NCI-H128 (cell line): ENCODE measurements at regions not wholly inside any gene's neighbourhood (a gene's known extent, or its start where the extent isn't known, plus 50 kb on each side); places are given as distances from the start of the nearest gene placed in this dataset.
"Not testable (repeated sequence)": the region's sequence is repeated elsewhere in the genome, so short reads cannot be mapped to it uniquely, and the experiment has no call there.

ENCODE experiments used
- DNase-seq: peaks from one replicate; lab custom pipeline; 2025; ENCODE audit not compliant: unreplicated experiment; lab: John Stamatoyannopoulos, UW

- DNase-seq, result no peak
Observed at GRCh38 chr12:67758521-67758920, 110.0 kb downstream of the DYRK2 start.

- no peak for DNase-seq
Observed at GRCh38 chr12:67759829-67760228, 111.3 kb downstream of the DYRK2 start.

GRCh38 chr12:67760586-67761275 is 112.2 kb downstream of the DYRK2 start:
- DNase-seq, result no peak

GRCh38 chr12:67761566-67761965 is 113.0 kb downstream of the DYRK2 start:
- DNase-seq, result no peak

- DNase-seq, result no peak
Observed at GRCh38 chr12:67764055-67764454, 115.5 kb downstream of the DYRK2 start.

- DNase-seq, result no peak
Observed at GRCh38 chr12:67764946-67765619, 116.5 kb downstream of the DYRK2 start.

- DNase-seq, result no peak
Observed at GRCh38 chr12:67765776-67766766, 117.5 kb downstream of the DYRK2 start.

GRCh38 chr12:67772267-67773169 is 124.0 kb downstream of the DYRK2 start:
- DNase-seq, result no peak

GRCh38 chr12:67773896-67774295 is 125.4 kb downstream of the DYRK2 start:
- no peak for DNase-seq

GRCh38 chr12:67774983-67775587 is 126.5 kb downstream of the DYRK2 start:
- DNase-seq, result no peak

- no peak for DNase-seq
Observed at GRCh38 chr12:67780580-67781084, 132.1 kb downstream of the DYRK2 start.

- DNase-seq, result no peak
Observed at GRCh38 chr12:67782573-67782972, 134.0 kb downstream of the DYRK2 start.

- no peak for DNase-seq
Observed at GRCh38 chr12:67783393-67783792, 134.8 kb downstream of the DYRK2 start.

- no peak for DNase-seq
Observed at GRCh38 chr12:67784831-67785230, 136.3 kb downstream of the DYRK2 start.

- no peak for DNase-seq
Observed at GRCh38 chr12:67786086-67786485, 137.5 kb downstream of the DYRK2 start.

- DNase-seq, result no peak
Observed at GRCh38 chr12:67788118-67788517, 139.6 kb downstream of the DYRK2 start.

- DNase-seq, result no peak
Observed at GRCh38 chr12:67789266-67789665, 140.7 kb downstream of the DYRK2 start.

GRCh38 chr12:67790660-67791059 is 142.1 kb downstream of the DYRK2 start:
- DNase-seq, result peak; percentile 17

- not testable (repeated sequence) for DNase-seq
Observed at GRCh38 chr12:67791362-67791761, 142.8 kb downstream of the DYRK2 start.

- no peak for DNase-seq
Observed at GRCh38 chr12:67792185-67792584, 143.6 kb downstream of the DYRK2 start.
